ENCODE measurements at regions not wholly inside any gene's neighbourhood (a gene's known extent, or its start where the extent isn't known, plus 50 kb on each side); places are given as distances from the start of the nearest gene placed in this dataset.

DNA sequence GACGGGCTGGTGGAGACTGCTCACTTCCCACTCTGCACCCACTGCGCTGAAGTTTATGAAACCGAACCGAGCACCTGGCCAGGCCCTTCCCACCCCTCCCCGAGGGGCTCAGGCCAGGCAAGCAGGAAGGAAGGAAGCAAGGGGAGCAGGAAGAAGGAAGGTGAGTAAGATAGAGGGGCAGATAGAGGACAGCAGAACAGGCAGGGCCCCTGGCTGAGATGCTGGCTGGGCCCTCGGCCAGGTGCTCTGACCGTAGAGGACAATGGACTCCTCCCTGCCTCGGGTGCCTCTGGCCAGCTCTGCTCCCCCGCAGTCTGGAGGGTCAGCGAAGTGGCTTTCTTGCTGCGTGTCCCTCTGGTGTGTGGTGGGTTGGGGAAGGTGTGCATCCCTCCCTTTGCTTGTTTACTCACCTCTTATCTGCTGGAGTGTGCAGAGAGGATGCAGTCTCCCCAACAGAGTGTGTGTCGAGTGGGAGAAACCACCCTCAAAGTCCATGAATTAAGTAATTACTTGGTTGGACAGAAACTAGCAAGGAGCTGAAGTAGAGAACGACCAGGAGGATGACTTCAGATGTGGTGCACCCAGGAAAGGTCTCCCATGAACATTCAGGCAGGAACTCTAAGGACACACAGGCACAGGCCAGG lies 82.8 kb upstream of the PPP2R2D start:
- TF ChIP-seq, protein P1, sequence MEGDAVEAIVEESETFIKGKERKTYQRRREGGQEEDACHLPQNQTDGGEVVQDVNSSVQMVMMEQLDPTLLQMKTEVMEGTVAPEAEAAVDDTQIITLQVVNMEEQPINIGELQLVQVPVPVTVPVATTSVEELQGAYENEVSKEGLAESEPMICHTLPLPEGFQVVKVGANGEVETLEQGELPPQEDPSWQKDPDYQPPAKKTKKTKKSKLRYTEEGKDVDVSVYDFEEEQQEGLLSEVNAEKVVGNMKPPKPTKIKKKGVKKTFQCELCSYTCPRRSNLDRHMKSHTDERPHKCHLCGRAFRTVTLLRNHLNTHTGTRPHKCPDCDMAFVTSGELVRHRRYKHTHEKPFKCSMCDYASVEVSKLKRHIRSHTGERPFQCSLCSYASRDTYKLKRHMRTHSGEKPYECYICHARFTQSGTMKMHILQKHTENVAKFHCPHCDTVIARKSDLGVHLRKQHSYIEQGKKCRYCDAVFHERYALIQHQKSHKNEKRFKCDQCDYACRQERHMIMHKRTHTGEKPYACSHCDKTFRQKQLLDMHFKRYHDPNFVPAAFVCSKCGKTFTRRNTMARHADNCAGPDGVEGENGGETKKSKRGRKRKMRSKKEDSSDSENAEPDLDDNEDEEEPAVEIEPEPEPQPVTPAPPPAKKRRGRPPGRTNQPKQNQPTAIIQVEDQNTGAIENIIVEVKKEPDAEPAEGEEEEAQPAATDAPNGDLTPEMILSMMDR (IDR thresholded peaks at IDR 0.05; ENCODE audit: low read depth, low read length, poor library complexity, severe bottlenecking) = no peak
- TF ChIP-seq EZH2phosphoT487 (IDR thresholded peaks at IDR 0.05; ENCODE audit: borderline replicate concordance, low read length) = no peak

Measured in DOHH2 (cell line).